SJSA1 (cell line): ENCODE measurements at regions not wholly inside any gene's neighbourhood (a gene's known extent, or its start where the extent isn't known, plus 50 kb on each side); places are given as distances from the start of the nearest gene placed in this dataset.
A peak's percentile ranks its signal among the peaks of the same experiment; 100 is the strongest.

Experiments
- DNase-seq, 2 experiments: peaks; one replicate each; pipeline ENCODE4 v3.0.0-alpha.2; 2015 to 2020; ENCODE audit warnings: low spot score in 2 of 2, low read depth in 1 of 2
- H3K27ac ChIP-seq: fragments of 250-450 bp; sonication (Bioruptor Pico); 2 replicates; pipeline ENCODE4 v1.5.1; 2020; ENCODE audit warnings: mild to moderate bottlenecking, moderate library complexity
- H3K27me3 ChIP-seq: fragments of 250-450 bp; sonication (Bioruptor Pico); replicated peaks from 2 replicates; pipeline ENCODE4 v1.5.1; 2020; ENCODE audit warnings: mild to moderate bottlenecking, moderate library complexity
- H3K36me3 ChIP-seq: fragments of 250-450 bp; sonication (Bioruptor Pico); 2 replicates; pipeline ENCODE4 v1.5.1; 2020; ENCODE audit warnings: mild to moderate bottlenecking
- H3K4me1 ChIP-seq: fragments of 250-450 bp; sonication (Bioruptor Pico); replicated peaks from 2 replicates; pipeline ENCODE4 v1.6.1; 2021; ENCODE audit warnings: mild to moderate bottlenecking
- H3K4me3 ChIP-seq: fragments of 250-450 bp; sonication (Bioruptor Pico); 2 replicates; pipeline ENCODE4 v1.5.1; 2020; ENCODE audit warnings: mild to moderate bottlenecking
- H3K9me3 ChIP-seq: fragments of 250-450 bp; sonication (Bioruptor Pico); replicated peaks from 2 replicates; pipeline ENCODE4 v1.5.1; 2020; ENCODE audit warnings: mild to moderate bottlenecking

DNA sequence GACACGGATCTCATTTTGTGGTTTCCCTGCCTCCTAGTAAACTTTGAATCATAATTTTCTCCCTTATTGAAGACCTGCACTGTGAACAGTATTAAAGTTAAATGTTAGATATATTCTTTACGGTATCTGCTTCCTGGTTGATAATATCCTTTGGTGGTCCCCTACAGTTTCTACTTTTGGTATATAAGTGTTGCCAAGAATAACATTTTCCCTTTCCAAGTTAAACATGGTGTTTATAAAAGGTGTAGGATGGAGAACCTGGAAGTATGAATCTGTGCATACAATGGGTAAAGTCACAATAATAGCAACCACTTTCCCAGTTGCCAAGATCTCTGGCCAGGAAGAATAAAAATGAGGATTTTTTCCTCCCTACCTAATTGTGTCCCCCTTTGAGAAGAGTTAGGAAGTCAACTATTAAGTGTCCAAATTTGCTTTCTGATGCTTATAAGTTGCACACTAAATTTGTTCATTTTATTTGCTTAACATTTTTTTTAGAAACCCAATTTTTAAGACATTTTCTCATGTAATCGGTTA, 201.0 kb upstream of the STK17B start:
- Histone ChIP-seq H3K27me3 (no peaks in the 10 kb centered on the region), H3K4me3 (no peak overlapping the region), H3K9me3 (peaks cover 7% of the 10 kb centered on the region), H3K4me1 (peaks cover 28% of the 10 kb centered on the region), H3K36me3 (no peaks in the 10 kb centered on the region), H3K27ac (no peak overlapping the region)
- DNase-seq: no peak

DNA sequence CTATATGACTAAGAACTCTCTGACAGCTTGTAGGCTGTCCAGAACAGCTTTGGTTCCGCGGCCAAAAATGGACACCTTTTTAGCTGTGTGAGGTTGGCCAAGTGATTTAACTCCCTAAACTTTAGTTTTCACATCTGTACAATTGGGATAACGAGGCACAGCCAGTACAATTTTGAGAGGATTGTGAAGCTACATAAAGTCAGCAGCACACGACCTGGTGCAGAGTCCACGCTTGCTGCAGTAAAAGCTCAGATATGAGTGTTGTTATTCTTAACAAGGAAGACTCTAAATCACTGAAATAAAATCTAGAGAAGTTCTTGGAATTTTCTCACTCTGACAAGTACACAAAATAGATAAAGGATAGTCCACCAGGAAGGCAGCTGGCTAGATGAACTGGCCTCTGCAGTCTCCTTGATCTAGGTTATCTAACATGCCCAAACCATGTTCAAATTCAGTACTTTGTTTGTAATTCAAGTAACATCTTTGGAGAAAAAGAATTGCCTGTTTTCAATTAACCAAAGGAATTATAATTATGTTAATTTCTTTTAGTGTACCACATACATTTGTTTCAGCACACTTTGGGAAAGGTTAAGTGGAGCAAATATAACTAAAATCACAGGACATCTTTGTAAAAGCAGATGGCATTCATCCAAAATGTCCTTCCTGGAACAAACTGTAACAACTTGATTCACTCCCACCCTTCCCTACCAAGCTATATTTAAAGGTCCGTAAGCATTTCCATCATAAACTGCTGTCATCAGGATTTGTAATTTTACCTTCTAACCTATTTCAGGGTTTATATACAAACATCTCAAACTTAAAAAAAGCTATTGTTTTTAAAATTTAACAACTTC, 201.7 kb upstream of the STK17B start:
- Histone ChIP-seq H3K4me1 (peaks cover 28% of the 10 kb centered on the region), H3K36me3 (no peaks in the 10 kb centered on the region), H3K27me3 (no peaks in the 10 kb centered on the region), H3K9me3 (peaks cover 5% of the 10 kb centered on the region), H3K27ac (no peak overlapping the region), H3K4me3 (no peak overlapping the region)
- no peak for DNase-seq

DNA sequence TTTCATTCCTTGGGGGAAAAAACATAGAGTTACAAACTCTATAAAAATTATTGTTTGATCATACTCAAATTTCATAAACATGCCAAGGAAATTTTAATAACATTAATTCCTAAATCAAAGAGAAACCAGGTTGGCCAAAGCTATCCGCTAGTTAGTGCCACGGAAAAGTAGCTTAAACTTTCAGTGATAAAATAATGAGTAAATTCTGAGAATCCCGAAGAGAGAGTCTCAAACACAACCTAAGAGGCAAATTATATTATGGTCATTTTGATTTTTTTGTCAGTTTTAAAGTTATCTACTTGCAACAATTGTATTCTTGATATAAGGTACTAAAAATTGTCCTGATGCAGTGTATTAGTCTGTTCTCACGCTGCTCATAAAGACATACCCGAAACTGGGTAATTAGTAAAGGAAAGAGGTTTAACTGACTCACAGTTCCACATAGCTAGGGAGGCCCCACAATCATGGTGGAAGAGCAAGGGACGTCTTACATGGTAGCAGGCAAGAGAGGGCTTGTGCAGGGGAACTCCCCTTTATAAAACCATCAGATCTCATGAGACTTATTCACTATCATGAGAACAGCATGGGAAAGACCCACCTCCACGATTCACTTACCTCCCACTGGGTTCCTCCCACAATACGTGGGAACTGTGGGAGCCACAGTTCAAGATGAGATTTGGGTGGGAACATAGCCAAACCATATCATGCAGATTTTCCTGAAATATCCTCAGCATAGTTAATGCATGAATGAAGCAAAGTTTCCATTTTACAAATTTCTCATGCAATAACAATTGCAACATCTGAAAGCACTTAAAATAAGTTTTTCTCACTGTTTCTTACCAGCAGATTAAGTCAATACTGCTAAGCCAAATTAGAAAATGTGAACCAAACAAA, 205.9 kb upstream of the STK17B start:
- H3K36me3 ChIP-seq: no peaks in the 10 kb centered on the region
- no peak for DNase-seq
- H3K9me3 ChIP-seq: no peaks in the 10 kb centered on the region
- H3K27ac ChIP-seq: no peak overlapping the region
- peaks cover 6% of the 10 kb centered on the region; the same call in 1 of the 2 replicates for H3K4me1 ChIP-seq
- H3K27me3 ChIP-seq: no peaks in the 10 kb centered on the region
- no peak overlapping the region for H3K4me3 ChIP-seq

DNA sequence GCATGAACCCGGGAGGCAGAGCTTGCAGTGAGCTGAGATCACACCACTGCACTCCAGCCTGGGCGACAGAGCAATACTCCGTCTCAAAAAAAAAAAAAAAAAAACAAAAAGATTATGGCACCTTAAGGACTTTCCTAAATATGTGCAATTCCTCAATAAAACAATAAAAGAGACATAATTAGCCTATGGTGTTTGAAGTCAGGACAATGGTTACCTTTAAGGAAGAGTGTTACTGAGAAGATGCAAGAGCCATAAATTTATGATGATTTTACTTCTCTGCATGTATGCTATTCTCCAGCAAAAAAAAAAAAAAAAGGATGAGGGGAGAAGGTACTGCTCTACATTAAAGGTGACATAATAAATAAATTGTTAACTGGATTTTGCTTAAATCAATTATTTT, 208.2 kb upstream of the STK17B start:
- Histone ChIP-seq H3K27ac (no peak overlapping the region), H3K9me3 (no peaks in the 10 kb centered on the region), H3K36me3 (no peaks in the 10 kb centered on the region), H3K27me3 (no peaks in the 10 kb centered on the region), H3K4me3 (no peak overlapping the region), H3K4me1 (no peaks in the 10 kb centered on the region)
- no peak for DNase-seq

DNA sequence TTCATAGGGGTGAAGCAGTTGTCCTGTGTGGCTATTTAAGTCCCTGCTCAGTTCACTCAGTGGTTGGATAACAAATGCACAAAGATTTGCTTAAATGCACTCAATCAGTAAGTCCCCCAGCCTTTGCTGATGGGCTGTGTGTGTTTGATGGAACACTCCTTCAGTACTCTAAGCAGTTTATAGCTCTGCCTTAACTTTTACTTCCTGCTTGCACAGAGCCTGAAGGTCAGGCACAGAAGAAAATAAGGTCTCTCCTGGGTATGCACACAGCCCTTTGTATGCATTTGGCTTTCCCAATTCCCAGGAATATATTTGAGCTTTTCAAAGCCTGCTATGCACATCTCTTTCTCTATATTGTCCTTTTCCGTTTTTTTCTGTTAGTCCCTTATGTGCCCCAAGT, 208.7 kb upstream of the STK17B start:
- Histone ChIP-seq H3K4me1 (no peaks in the 10 kb centered on the region), H3K27me3 (no peaks in the 10 kb centered on the region), H3K4me3 (no peak overlapping the region), H3K36me3 (no peaks in the 10 kb centered on the region), H3K27ac (no peak overlapping the region), H3K9me3 (no peaks in the 10 kb centered on the region)
- DNase-seq: no peak

DNA sequence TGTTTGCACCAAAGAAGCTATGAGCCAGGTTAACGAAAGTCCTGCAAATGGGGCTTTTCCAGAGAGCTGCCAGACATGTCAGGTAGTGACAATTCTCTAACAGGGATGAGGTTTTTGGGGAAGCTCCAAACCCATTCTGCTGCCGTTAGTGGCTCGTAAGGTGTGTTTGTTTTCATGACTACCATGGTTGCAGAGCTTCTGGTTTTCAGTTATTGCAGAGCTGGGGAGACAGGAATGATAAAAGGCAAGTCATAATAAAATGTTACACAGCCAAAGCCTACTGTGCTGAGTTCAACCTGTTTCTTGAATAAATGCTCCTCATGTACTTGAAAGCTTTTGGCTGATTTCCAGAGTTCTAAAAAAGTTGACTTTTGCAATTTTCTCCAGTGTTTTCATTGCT, 209.2 kb upstream of the STK17B start:
- Histone ChIP-seq H3K4me1 (no peaks in the 10 kb centered on the region), H3K27ac (no peak overlapping the region), H3K9me3 (no peaks in the 10 kb centered on the region), H3K27me3 (no peaks in the 10 kb centered on the region), H3K4me3 (no peak overlapping the region), H3K36me3 (no peaks in the 10 kb centered on the region)
- DNase-seq: no peak

DNA sequence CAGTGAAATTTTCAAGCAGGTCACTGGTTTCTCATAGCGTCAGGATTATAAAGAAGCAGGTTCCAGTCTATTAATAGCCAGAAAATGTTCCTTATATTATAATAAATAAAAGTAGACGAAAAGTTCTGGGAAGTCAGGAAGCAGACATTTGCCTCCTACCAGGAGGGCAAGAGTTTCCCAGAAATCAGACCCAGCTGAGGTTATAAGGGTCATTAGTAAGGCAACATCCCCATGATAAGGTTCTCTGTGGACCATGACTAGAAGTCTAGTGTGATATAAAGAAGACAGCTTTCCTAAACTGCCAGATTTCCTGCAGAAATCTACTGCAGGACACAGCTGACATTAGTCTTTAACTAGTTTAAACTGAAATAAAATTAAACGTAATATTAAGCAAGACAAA, 210.1 kb upstream of the STK17B start:
- H3K36me3 ChIP-seq: no peaks in the 10 kb centered on the region
- H3K27me3 ChIP-seq: no peaks in the 10 kb centered on the region

DNA sequence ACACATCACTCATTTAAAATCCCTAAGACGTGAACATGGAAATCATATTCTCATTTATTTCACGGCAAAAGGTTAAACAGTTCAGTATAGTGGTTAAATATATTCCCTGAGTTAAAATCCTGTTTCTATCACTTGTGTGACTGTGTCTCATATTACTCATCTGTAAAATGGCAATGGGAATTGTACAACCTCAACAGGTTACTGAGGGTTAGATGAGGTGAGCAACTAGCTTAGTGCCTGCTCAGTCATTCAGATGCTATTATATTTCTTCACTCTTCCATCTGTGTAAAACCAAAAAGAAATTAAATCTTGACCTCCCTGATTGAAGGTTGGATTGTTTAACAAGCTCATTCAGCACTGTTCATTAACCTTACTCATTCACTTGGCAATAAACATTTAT, 212.4 kb upstream of the STK17B start:
- Histone ChIP-seq H3K36me3 (no peaks in the 10 kb centered on the region), H3K9me3 (no peaks in the 10 kb centered on the region), H3K27me3 (no peaks in the 10 kb centered on the region), H3K27ac (no peak overlapping the region), H3K4me3 (no peak overlapping the region), H3K4me1 (no peaks in the 10 kb centered on the region)
- no peak for DNase-seq

More for the DNA sequence above, 210.1 kb upstream of the STK17B start:
- Histone ChIP-seq H3K4me3 (no peak overlapping the region), H3K4me1 (no peaks in the 10 kb centered on the region), H3K9me3 (no peaks in the 10 kb centered on the region), H3K27ac (no peak overlapping the region)
- no peak for DNase-seq

DNA sequence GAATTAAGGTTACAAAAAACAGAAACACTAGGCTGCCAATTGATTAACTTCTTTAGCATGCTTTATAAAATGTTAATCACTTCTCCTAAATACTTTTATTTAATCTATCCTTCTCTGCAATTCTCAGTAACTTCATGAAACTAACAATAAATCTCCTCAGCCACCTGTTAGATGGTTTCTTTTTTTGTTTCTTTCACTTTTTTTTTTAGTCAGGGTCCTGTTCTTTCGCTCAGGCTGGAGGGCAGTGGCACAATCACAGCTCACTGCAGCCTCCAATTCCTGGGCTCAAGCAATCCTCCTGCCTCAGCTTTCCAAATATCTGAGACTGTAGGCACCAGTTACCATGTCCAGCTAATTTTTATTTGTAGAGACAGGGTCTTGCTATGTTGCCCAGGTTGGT, 213.4 kb upstream of the STK17B start:
- DNase-seq: no peak
- no peak overlapping the region for H3K4me3 ChIP-seq
- H3K4me1 ChIP-seq: no peaks in the 10 kb centered on the region
- no peak overlapping the region for H3K27ac ChIP-seq
- no peaks in the 10 kb centered on the region for H3K36me3 ChIP-seq
- no peaks in the 10 kb centered on the region for H3K9me3 ChIP-seq
- H3K27me3 ChIP-seq: no peaks in the 10 kb centered on the region

DNA sequence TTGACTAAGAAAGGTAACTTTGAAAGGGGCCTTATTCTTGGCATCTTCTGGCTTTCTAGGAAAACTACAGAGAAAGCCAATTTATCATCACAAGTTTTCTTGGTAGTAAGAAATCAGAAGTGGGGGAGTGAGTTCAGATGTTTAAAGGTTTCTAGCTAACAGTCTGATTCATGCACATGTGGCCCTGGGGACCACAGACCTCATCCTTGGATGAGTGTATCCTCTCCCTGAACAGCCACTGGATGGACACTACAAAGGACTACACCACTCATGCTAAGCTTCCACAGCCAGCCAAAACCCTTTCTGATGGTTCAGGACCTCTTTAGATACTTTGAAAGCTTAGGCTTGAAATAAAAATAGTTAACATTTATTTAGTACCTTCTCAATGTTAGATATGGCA, 218.3 kb upstream of the STK17B start:
- Histone ChIP-seq H3K36me3 (no peaks in the 10 kb centered on the region), H3K27me3 (no peaks in the 10 kb centered on the region), H3K9me3 (no peaks in the 10 kb centered on the region), H3K4me1 (0 out of 2 replicates have a peak, but pooled peaks cover 6% of the 10 kb centered on the region), H3K27ac (no peak overlapping the region), H3K4me3 (no peak overlapping the region)
- no peak for DNase-seq

DNA sequence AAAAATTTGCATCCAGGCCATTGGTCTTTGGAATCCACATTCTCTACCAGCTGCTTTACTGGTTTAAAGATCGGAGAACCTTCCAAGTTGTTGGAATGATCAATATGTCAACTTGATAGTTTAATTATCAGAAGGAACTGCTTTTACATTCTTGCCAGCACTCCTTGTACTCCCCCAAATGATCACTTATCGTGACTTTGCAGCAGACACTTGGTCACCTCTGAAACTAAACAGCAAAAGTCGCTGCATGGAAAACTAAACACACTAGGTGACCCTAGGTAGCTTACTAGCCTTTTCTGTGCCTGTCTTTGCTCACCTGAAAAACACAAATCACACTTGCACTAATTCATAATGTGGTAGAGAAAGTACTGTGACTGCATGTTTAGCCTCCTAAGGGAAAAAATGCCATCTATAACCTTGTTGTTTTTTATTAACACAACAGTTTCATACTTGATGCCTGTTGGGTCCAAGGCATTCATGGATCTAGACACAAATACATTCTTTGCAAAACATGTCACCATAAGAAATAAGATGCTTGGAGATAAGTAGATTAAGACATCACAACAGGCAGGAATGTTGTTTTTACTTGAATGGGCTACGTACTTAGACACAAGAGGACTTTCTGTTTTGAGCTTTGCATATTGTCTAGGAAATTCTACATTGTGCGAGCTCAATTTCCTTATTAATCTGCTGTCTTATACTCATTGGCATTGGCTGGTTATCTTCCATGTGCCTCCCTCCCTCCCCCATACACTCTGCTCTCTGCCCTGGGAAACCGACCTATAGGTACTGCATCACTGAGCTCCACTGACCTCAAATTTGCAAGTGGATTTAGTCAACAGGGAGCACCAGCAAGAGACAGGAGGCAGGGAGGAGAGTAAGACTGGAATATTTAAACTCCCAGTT, 219.1 kb upstream of the STK17B start:
- Histone ChIP-seq H3K9me3 (no peaks in the 10 kb centered on the region), H3K4me3 (no peak overlapping the region), H3K4me1 (0 out of 2 replicates have a peak, but pooled peaks cover 6% of the 10 kb centered on the region), H3K27me3 (no peaks in the 10 kb centered on the region), H3K27ac (no peak overlapping the region), H3K36me3 (no peaks in the 10 kb centered on the region)
- DNase-seq: no peak

DNA sequence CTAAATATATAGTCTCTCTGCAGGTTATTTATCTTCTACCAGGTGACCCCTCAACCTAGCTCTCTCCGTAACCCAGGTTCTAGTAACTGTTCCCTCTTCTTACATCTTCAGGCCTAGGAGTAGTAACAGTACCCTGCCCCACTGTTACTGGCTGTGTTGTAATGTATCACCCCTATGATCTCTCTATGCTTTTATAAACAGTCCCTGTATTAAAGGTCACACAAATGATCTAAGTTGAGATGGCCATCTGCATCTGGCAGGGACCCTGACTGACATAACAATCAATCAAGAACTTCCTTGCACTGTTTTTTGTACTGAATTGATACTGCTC, 219.7 kb upstream of the STK17B start:
- Histone ChIP-seq H3K36me3 (no peaks in the 10 kb centered on the region), H3K4me3 (no peak overlapping the region), H3K27ac (no peak overlapping the region), H3K27me3 (no peaks in the 10 kb centered on the region), H3K4me1 (0 out of 2 replicates have a peak, but pooled peaks cover 6% of the 10 kb centered on the region), H3K9me3 (no peaks in the 10 kb centered on the region)
- DNase-seq: no peak

DNA sequence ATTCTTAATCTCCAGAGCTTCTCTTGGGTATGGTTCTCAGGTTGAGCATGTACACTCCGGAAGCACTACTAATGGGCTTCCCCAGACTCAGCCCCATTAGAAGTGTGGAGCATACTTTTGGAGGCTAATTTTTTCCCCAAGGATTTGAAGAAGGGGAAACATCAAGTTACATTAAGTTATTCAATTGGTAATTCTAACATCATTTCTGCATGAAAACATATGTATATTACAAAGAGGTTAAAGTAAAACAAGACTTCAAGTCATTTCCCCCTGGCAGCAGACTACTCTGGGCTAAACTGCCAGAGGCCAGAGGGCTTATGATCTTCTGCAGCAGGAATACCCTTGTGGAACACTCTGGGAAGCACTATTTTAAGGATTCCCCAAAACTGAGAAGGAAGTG, 227.7 kb upstream of the STK17B start:
- H3K9me3 ChIP-seq: no peaks in the 10 kb centered on the region
- no peak overlapping the region for H3K4me3 ChIP-seq
- DNase-seq: no peak
- no peaks in the 10 kb centered on the region for H3K36me3 ChIP-seq
- no peaks in the 10 kb centered on the region for H3K27me3 ChIP-seq
- peak overlapping the region; percentile 85 for H3K27ac ChIP-seq
- peaks cover 31% of the 10 kb centered on the region for H3K4me1 ChIP-seq
